NOMO-1 treated with DMSO at 0.1 percent for 48 hours (cell line): ENCODE measurements at regions not wholly inside any gene's neighbourhood (a gene's known extent, or its start where the extent isn't known, plus 50 kb on each side); places are given as distances from the start of the nearest gene placed in this dataset.

Experiments used
- DNase-seq: peaks from one replicate; lab custom pipeline; 2025; ENCODE audit not compliant: unreplicated experiment; lab: John Stamatoyannopoulos, UW

DNA sequence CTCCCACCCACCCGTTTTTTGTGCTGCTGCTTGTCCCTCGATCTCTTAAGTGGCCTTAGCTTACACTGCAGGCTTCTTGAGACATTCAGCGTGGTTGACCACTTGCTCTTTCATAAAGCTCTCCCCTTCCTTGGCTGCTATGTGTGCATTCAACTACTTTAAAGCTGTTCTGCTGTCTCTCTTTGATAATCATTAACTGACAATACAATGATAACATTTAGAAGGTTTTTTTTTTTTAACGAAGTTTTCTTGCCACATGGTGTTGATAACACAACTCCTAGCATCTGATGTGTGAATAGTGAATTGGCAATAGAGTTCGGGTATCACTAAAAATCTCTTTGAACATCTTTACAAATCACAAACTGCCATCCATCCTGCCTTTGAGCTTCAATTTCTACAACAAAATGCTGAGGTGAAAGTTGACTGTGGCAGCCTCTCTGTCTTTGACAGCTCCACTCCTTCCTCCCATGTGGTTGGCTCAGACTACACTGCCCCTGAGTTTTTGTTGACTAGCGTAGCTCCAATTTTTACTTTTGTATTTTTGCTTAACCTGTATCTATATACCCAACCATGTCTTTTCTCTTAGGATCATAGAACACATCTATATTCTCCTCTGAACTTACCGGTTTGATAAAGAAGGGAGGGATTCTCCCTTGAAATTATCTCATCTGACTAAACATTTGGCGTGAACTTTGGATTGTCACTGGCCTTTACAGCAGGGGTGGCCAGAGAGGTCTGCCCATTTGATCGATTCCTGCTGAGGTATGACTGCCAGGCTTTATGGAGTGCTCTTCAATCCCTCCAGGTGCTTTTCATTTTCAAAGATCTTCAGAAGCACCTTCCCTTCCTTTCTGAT, 409.4 kb upstream of the CD180 start:
- DNase-seq = no peak

DNA sequence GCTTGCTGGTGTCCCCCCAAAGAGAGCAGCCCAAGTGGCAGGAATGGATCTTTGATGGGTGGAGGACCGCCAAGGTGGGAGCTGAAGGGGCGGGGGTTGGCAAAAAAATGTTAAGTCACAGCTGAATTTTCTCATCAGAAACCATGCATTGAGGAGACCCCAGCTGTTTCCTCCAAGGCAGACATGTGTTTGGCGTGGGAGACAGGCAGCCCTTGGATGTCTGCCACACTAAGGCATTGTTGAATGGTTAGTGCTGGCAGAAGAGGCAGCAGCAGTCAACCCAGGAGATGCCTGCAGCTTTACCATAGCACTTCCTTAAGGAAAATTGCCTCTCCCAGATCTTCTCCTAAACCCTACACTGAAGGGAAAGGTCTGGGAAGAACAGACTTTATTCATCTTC, 394.9 kb upstream of the CD180 start:
- no peak for DNase-seq

DNA sequence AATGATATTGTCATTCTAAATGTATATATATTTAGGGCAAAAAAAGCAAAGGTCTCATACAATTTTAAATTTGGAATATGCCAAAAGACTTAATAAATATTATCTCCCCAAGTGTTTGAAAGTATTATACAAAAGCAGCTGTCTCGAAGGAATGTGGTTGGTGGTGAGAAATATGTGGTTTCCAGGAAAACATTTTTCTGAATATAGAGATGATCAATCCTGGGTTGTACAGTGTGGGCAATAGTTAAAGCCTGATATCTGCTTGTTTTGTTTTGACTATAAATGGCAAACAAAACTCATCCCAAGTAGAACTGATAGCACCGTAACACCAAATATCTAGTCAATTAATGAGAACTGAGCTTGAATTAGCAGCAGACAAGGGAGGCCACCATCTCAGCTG, 391.8 kb upstream of the CD180 start:
- DNase-seq = no peak

DNA sequence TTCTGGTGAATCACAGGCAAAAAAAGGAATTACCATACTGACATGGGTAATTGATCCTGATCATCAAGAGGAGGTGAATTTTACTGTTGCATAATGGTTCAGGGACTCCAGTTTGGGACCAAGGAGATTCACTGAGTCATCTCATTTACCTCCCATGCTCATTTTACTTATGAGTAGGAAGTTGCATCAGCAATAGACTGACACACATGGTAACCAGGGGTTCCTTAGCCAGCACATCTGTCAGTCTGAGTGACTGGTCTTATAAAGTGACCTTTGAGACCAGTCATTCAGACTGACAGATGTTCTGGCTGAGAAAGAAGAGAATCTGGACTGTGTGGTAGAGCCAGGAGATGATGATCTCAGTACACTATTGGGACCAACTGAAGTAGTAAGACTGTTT, 384.6 kb upstream of the CD180 start:
- peak; percentile 26 for DNase-seq

DNA sequence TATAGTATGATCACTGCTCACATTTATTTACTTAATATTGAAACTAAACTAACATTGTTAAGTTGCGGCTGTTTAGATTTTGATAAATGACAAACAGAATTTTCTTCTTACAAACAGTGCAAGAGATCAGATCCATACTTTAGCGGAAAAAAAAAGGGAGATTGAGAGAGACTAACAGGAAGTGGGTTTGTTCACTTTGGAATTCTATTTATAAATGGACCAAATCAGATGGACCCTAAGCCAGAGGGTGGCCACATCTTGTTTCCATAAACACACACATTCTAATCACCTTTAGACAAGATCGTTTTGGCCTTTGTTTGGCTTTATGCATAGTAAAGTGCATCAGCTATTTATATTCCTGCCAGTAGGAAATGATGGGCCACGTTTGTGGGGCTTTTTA, 381.4 kb upstream of the CD180 start:
- no peak for DNase-seq

DNA sequence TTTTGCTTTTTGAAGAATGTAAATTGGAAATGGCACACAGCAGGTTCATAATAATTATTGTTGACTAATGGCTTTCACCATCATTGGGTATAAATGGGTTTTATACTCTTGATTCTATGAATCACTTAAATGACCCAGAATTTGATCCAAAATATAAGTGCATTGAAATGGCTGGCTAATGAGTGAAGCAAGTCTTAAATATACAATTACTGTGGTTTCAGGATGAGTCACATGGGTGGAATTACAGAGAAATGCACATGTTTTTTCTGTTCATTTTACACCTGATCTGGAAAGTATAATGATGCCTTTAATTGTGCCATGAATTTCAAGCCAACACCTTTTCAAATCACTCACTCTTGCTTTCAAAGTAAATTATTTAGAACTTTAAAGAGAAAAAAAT, 380.8 kb upstream of the CD180 start:
- DNase-seq = no peak

DNA sequence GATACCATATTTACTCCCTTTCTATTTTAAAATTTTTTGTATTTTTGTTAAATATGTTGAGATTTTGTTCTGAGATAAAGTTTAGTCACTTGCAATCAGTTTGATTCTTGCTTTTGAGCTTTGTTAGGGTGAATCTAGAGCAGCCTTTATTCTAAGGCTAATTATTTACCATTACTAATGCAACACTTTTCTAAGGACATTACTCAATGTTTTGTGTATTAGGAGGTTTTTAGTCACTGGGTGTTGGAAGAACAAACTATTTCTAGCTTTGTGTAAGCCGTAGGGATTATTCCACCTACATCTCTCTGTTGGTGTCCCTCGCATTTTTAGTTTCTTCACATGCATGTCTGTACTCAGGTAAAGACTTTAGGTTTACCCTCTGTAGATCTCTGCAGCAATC, 379.5 kb upstream of the CD180 start:
- no peak for DNase-seq

DNA sequence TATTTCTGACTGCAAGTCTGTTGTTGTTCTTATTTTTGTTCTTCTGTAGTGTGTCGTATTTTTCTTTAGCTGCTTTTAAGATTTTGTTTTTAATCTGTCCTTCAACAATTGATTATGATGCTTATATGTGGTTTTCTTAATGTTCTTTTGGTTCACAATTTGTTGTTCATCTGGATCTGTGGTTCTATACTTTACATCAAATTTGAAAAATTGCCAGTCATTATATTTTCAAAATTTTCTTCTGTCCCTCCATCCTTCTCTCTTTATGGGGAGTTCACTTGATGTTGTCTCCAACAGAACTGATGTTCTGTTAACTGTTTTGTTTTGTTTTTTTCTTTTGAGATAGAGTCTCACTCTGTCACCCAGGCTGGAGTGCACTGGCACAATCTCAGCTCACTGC, 378.5 kb upstream of the CD180 start:
- no peak for DNase-seq

DNA sequence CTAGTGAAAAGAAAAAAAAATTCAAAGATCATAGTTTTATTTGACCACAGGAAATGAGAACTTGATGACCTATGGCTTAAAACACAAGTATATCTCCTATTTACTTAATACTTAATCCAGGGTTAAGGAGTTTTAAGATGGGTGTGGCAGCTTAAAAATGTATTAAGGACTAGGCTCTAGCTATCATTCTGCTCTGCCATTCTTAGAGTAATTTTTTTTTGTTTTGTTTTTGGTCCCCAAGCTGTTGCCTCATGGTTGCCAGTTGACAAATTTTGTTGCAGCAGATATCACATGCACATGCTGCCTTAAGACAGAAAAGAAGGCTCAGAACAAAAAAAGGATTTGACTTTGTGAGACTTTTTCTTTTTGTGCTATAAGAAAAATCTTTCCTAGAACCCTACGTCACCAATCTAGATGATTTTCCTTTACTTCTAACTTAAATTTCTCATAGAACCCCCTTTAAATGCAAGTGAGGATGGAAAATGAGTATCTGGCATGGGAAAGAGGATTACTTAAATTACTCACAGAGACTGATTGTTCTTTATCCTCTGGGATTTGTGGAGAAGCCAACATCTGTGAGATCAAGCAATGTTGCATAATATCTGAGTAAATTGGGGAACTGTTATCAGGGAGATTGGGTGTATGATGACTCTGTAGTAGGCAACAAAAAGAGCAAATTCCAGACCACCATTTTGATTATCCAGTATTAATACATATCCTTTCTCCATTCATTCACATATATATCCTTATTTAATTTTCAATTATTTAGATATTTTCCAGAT, 364.7 kb upstream of the CD180 start:
- DNase-seq = no peak

DNA sequence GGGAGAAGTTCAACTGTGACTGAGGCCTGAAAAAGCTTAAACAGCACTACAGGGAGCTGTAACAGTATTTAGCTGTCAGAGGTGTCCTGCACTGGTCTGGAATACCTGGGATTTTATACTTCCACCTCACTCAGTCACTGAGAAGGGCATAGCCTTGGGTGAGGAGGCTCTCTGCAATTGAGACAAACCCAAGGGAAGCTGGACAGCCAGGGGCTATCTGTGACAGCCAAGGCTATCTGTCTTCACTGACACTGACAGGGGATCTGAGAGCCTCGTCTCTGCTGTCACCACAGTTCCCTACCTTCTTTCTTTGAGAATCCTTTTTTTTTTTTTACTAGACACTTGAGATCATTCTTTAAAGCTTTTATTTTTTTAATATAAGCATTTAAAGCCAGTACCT, 356.2 kb upstream of the CD180 start:
- DNase-seq = no peak

DNA sequence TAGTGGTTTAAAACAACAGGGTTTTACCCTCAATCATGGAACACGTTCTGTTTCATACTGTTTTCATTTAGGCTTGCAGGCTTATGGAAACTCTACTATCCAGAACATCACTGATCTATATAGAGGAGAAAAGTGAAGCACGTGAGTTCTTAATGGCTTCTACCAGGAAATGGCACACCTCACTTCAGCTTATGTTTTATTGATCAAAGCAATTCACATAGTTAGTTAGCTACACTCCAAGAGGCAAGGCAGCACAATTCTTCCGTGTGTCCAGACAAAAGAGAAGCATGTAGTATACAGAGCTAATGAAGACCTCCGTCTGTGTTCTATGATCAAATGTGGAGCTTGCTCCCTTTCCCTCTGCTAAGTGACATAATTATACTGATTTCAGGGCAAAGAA, 353.3 kb upstream of the CD180 start:
- no peak for DNase-seq

DNA sequence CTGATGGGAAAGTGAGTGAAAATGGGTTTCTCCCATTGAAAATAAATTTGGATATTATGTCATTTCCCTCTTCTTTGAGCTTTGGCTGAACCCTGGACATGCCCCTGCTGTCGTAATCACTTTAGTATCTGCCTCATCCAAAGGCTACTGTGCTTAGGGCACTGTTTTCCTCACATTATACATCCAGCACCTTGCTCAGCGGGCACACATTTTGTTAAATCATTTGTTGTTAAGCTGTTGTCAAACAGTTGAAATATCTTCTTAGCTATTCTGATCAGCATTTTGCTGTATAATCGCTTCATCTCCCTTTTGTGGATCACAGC, 352.7 kb upstream of the CD180 start:
- DNase-seq = no peak

DNA sequence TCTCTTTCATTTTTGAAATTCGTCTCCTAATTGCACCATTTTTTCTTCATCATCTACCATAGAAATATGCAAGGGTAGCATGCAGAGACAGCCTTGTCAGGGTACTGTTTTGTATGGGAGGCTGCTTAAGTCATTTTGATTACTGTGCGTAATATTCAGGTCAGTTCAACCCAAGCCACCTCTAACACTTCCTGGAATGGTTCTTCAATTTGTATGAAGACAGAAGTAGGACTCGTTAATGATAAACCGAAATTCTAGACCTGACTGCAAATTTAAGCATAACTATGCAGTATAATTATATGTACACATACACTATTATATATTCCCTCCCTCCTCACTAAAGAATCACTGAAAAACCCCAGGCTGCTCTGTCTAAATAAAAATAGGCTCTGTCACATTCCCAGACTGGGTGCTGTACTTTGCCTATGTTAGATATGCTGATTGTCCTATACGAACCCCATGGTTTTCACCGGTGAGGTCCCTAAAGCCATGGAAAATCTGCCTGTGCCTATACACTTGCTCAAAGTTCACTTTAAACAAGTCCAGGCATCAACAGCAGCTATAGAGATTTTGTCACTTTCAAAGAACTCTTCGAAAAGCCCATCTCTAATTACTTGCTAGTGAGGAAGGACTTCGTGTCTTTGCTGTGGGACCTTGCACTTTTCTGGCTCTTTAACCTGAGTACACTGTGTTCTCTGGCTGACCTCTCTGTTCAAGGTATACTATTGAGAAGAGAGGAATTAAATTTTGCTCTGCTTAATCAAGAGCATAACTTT, 352.1 kb upstream of the CD180 start:
- peak; percentile 6 for DNase-seq

DNA sequence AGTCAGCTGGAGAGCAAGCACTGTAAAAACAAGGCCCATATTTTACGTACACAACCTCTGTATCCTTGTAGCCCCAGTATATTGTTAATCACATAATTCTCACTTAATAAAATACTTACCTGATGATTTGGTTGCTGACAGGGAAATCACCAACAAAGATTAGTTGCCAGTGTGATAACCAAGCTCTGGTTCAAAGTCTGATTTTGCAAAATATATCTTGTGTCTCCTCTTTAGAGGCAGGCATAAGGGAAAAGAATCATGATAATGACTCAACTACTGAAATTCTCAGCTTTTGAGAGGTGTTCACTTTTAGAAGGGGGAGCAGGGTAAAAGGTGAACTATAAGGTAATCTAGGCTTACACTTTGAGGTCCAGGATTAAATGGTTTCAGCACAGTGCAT, 351.1 kb upstream of the CD180 start:
- DNase-seq = no peak

DNA sequence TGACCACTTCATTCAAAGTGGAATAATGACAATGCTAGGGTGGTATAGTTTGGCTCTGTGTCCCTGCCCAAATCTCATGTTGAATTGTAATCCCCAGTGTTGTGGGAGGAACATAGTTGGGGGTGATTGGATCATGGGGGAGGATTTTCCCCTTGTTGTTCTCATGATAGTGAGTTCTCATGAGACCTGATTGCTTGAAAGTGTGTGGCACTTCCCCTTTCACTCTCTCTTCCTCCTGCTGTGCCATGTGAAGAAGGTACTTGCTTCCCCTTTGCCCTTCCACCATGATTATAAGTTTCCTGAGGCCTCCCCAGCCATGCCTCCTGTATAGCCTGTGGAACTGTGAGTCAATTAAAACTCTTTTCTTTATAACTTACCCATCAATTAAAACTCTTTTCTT, 348.3 kb upstream of the CD180 start:
- DNase-seq = peak; percentile 79

DNA sequence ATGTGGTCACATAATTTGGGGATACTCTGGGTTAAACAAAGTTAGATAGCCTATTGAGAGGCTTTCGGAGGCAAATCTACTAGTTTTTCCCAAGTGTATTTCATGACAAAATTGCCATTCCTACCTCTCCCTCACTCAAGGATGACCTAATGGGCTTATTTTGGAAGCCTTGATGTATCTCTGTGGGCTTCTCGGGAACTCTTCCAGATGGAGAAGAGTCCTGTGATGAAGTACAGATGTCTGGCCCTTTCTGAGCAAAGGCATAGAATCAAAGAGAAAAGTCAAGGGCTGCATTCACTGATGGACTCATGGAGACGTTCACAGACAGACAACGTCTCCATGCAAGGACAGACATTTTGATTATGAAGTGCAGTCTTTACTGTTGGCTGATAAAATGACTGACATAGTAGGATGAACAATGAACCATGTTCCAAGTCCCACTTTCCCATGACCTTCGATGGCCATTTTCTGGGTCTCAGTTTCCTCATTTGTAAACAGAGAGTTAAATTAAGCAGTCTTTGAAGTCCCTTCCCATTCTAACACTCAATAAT, 347.2 kb upstream of the CD180 start:
- DNase-seq = no peak

DNA sequence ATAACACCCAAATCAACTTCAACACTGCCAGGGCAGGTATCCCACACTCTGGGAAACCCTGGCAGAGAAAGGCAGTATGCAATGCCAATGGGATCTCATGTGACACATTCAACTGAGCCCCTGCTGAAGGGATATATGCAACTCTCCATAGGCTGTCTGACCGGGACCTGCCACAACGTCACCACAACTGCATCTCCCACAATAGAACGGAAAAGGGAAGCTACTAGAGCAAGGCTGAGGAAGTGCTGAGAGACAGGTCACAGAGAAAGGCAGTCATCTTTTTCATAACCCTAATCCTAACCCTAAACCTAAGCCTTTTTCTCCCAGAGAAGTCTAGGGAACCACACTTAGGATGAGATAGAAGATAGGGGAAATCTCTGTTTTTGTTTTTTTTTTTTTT, 345.9 kb upstream of the CD180 start:
- peak; percentile 69 for DNase-seq

DNA sequence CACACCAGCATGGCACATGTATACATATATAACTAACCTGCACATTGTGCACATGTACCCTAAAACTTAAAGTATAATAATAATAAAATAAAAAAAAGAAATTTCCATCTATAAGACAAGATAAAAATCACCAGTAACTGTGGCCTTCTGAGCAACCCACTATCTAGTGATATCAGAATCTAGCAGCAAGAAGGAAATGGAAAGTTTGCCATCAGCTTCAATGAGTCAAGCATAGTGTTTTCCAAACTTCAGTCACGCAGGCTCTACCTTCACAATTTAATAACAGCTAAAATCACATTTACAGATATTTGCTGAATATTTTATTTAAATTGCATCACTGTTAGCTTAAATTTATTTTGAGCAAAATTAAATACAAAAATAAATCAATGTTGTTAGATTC, 345.3 kb upstream of the CD180 start:
- no peak for DNase-seq

DNA sequence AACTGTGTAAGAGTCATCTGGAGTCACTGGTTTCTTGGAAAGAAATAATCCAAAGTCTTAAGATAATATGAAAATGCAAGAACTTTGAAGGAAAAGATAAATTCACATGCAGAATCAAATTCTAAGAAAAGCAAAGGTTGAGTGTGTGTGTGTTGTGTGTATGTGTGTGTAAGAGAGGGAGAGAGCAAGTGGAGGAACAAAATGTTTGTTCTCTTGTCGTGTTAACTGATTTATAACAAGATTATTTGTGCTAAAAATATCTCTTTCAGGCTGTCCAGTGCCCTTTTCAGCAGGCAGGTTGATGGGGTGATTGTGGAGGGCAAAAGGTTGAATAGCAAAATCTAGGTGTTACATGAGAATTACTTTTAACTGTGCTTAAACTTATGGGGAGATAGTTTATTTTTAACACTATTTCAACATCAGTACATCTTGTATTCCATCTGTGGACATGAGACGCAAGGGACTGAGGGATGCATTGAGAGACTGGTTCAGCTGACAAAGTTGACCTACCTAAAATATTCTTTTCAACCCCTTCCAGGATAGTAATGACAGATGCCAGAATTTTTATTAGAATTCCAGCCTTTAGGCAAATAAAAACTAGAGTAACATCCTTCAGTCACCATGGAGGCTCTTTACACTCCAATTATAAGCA, 342.4 kb upstream of the CD180 start:
- no peak for DNase-seq

DNA sequence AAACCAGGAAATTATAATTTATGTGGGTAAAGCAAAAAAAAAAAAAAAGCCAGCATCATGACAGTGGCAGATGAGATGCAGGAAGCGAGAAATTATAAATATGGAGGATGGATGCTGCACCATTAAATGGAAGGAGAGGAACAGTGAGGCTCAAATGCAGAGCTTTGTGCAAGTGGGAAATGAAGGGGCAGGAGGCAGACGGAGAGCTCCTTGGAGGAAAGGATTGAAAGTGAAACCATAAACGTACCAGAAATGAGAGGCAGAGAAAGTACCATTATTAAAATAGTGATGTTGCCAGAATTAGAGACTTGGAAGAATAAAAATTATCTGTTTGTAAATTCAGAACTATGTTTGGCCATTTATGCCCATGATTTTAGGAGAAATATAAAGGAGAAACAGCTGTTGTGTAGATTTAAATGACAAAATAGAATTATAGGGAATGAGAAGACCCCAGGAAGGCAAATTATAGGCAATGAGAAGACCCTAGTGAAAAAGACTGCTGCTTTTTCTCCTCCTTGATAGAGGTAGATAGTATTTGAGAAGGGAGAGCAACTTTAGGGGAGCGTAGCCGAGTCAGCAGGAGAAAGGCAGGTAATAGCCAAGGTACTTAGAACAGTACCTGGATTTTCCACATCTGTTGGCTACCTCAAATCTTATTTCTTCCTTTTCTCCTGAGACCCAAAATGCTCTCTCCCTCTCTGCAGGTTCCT, 341.0 kb upstream of the CD180 start:
- DNase-seq = peak; percentile 8
